Type B pancreatic cell (in vitro differentiated cells): ENCODE measurements at regions not wholly inside any gene's neighbourhood (a gene's known extent, or its start where the extent isn't known, plus 50 kb on each side); places are given as distances from the start of the nearest gene placed in this dataset.

Experiments
- DNase-seq: peaks from one replicate; pipeline ENCODE4 v3.0.0; 2021; ENCODE audit warnings: mixed read lengths; ENCODE audit not compliant: unreplicated experiment; ENCODE audit errors: extremely low spot score
- H3K27ac Mint-ChIP-seq: 2 replicates; pipeline ENCODE4 v1.8.0; 2021; ENCODE audit warnings: mild to moderate bottlenecking, mixed read lengths
- H3K27me3 Mint-ChIP-seq: 2 replicates; pipeline ENCODE4 v1.8.0; 2021; ENCODE audit warnings: mixed read lengths
- H3K36me3 Mint-ChIP-seq: 2 replicates; pipeline ENCODE4 v1.8.0; 2021; ENCODE audit warnings: mixed read lengths
- H3K4me1 Mint-ChIP-seq: one replicate; pipeline ENCODE4 v1.8.0; 2021; ENCODE audit warnings: mixed read lengths; ENCODE audit not compliant: unreplicated experiment
- H3K4me3 Mint-ChIP-seq: 2 replicates; pipeline ENCODE4 v1.8.0; 2021; ENCODE audit warnings: mild to moderate bottlenecking, mixed read lengths
- H3K9me3 Mint-ChIP-seq: 2 replicates; pipeline ENCODE4 v1.8.0; 2021; ENCODE audit warnings: mixed read lengths
- CTCF ChIP-seq: fragments of 200-600 bp; sonication (generic); conservative IDR thresholded peaks from 2 replicates; pipeline ENCODE4 v1.5.0; 2021; ENCODE audit warnings: antibody characterized with exemption, mild to moderate bottlenecking

GRCh38 chr13:30049692-30050091 is 199.3 kb upstream of the UBL3 start:
- no peak for DNase-seq
- Mint-ChIP-seq H3K27ac (no peak overlapping the region), H3K4me3 (no peak overlapping the region), H3K4me1 (peaks cover 9% of the 10 kb centered on the region), H3K36me3 (no peaks in the 10 kb centered on the region), H3K9me3 (no peaks in the 10 kb centered on the region), H3K27me3 (peaks cover 7% of the 10 kb centered on the region)
- no peak for TF ChIP-seq CTCF

DNA sequence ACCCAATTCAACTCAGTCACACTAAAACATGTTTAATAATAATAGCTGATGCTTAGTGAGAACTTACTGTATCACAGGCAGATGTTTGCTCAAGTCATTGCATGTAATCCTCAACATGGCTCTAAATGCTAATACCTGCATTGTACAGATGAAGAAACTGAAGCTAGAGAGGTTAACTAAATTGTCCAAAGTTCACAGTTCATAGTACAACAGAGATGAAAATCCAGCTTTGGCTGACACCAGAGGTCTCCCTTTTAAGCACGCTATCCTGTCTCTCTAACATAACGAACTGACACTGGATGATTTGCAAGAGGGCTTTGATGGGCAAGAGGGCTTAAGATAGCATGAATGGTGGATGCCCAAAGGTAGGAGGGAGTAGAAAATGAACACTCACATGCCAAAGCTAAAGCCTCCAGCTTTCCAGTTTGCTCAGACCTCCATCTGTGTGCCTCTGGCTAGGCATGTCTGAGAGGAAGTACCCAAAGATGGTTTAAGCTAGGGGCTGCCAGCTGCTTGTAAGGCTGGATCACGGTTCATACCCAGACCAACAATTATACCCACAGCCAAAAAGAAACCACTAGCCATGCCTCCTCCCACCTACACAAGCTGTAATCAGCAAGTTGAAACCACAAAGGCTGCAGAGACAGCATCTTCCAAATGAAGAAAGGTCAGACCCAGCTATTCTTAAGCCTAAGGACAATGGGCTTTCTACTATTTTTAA is 196.9 kb upstream of the UBL3 start:
- H3K4me3 Mint-ChIP-seq, result no peak overlapping the region
- H3K27me3 Mint-ChIP-seq, result peaks cover 13% of the 10 kb centered on the region
- H3K27ac Mint-ChIP-seq, result no peak overlapping the region
- DNase-seq, result no peak
- H3K36me3 Mint-ChIP-seq, result no peaks in the 10 kb centered on the region
- TF ChIP-seq CTCF, result no peak
- H3K9me3 Mint-ChIP-seq, result no peaks in the 10 kb centered on the region
- peaks cover 9% of the 10 kb centered on the region for H3K4me1 Mint-ChIP-seq

- no peak for DNase-seq
- TF ChIP-seq CTCF, result no peak
- no peaks in the 10 kb centered on the region for H3K9me3 Mint-ChIP-seq
- no peak overlapping the region for H3K4me3 Mint-ChIP-seq
- peaks cover 4% of the 10 kb centered on the region for H3K4me1 Mint-ChIP-seq
- H3K36me3 Mint-ChIP-seq, result no peaks in the 10 kb centered on the region
- H3K27ac Mint-ChIP-seq, result no peak overlapping the region
- H3K27me3 Mint-ChIP-seq, result peaks cover 13% of the 10 kb centered on the region
Measured at GRCh38 chr13:30045916-30046704, 195.7 kb upstream of the UBL3 start.

GRCh38 chr13:30044932-30045331 is 194.5 kb upstream of the UBL3 start:
- no peaks in the 10 kb centered on the region for H3K36me3 Mint-ChIP-seq
- no peak overlapping the region for H3K27ac Mint-ChIP-seq
- peaks cover 4% of the 10 kb centered on the region for H3K4me1 Mint-ChIP-seq
- no peak for DNase-seq
- peaks cover 13% of the 10 kb centered on the region for H3K27me3 Mint-ChIP-seq
- H3K4me3 Mint-ChIP-seq, result no peak overlapping the region
- no peak for TF ChIP-seq CTCF
- no peaks in the 10 kb centered on the region for H3K9me3 Mint-ChIP-seq

DNA sequence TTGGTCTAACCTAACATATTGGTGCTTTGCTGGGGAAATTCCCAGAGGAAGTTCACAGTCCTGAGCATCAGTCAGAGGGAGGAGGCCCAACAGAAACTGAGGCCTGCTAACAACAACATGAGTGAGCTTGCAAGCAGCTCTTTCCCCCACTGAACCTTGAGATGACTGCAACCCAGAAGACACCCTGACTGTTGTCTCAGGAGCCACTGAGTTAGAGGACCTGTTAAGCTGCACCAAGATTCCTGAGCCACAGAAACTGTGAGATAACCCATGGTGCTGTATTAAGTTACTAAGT is 193.2 kb upstream of the UBL3 start:
- no peak overlapping the region for H3K4me3 Mint-ChIP-seq
- peaks cover 5% of the 10 kb centered on the region for H3K27me3 Mint-ChIP-seq
- H3K36me3 Mint-ChIP-seq, result no peaks in the 10 kb centered on the region
- TF ChIP-seq CTCF, result no peak
- H3K27ac Mint-ChIP-seq, result no peak overlapping the region
- H3K9me3 Mint-ChIP-seq, result no peaks in the 10 kb centered on the region
- DNase-seq, result no peak
- H3K4me1 Mint-ChIP-seq, result peaks cover 16% of the 10 kb centered on the region
